Astrocyte (in vitro differentiated cells and primary cell): ENCODE measurements at regions not wholly inside any gene's neighbourhood (a gene's known extent, or its start where the extent isn't known, plus 50 kb on each side); places are given as distances from the start of the nearest gene placed in this dataset.

ENCODE experiments used
- DNase-seq: peaks from one replicate; pipeline ENCODE4 v3.0.0-alpha.2; 2010; ENCODE audit warnings: low read depth
- FAIRE-seq: peaks from 2 replicates; lab custom pipeline; 2011; peaks lifted over from hg19 to GRCh38; lab: Jason Lieb, UNC
- H2AFZ ChIP-seq: 2 replicates; pipeline ENCODE4 v1.6.0; 2012; ENCODE audit warnings: low read depth, low read length, inconsistent platforms
- H3K27ac ChIP-seq: 2 replicates; pipeline ENCODE4 v1.5.1; 2011; ENCODE audit warnings: low read depth, low read length, inconsistent platforms
- H3K27me3 ChIP-seq: 2 replicates; pipeline ENCODE4 v1.6.0; 2011; ENCODE audit warnings: low read length, inconsistent platforms; ENCODE audit not compliant: insufficient read depth
- H3K36me3 ChIP-seq: 2 replicates; pipeline ENCODE4 v1.5.1; 2011; ENCODE audit warnings: low read length, inconsistent platforms; ENCODE audit not compliant: insufficient read depth
- H3K4me1 ChIP-seq: 2 replicates; pipeline ENCODE4 v1.5.1; 2011; ENCODE audit warnings: low read length, inconsistent platforms; ENCODE audit not compliant: insufficient read depth
- H3K4me2 ChIP-seq: 2 replicates; pipeline ENCODE4 v1.6.0; 2012; ENCODE audit warnings: low read length, inconsistent platforms
- H3K4me3 ChIP-seq: 2 replicates; pipeline ENCODE4 v1.5.1; 2011; ENCODE audit warnings: low read depth, mild to moderate bottlenecking, low read length, inconsistent platforms; ENCODE audit not compliant: insufficient read depth
- H3K79me2 ChIP-seq: 2 replicates; pipeline ENCODE4 v1.6.0; 2012; ENCODE audit warnings: mild to moderate bottlenecking, low read length, inconsistent platforms; ENCODE audit not compliant: insufficient read depth
- H3K9ac ChIP-seq: 2 replicates; pipeline ENCODE4 v1.6.0; 2012; ENCODE audit warnings: mild to moderate bottlenecking, low read length, inconsistent platforms
- H3K9me3 ChIP-seq: 2 replicates; pipeline ENCODE4 v1.5.1; 2012; ENCODE audit warnings: low read depth, mild to moderate bottlenecking, low read length, inconsistent platforms; ENCODE audit not compliant: insufficient read depth
- H4K20me1 ChIP-seq: 2 replicates; pipeline ENCODE4 v1.6.0; 2012; ENCODE audit warnings: low read length, inconsistent platforms; ENCODE audit not compliant: insufficient read depth
- H3K27ac Mint-ChIP-seq: one replicate; pipeline ENCODE4 v1.8.0; 2021; ENCODE audit warnings: mild to moderate bottlenecking, mixed read lengths; ENCODE audit not compliant: unreplicated experiment
- H3K27me3 Mint-ChIP-seq: one replicate; pipeline ENCODE4 v1.8.0; 2021; ENCODE audit warnings: low read depth, mixed read lengths; ENCODE audit not compliant: unreplicated experiment
- H3K36me3 Mint-ChIP-seq: one replicate; pipeline ENCODE4 v1.8.0; 2021; ENCODE audit warnings: low read depth, mixed read lengths; ENCODE audit not compliant: unreplicated experiment
- H3K4me1 Mint-ChIP-seq: one replicate; pipeline ENCODE4 v1.8.0; 2021; ENCODE audit warnings: low read depth, mixed read lengths; ENCODE audit not compliant: unreplicated experiment
- H3K4me3 Mint-ChIP-seq: one replicate; pipeline ENCODE4 v1.8.0; 2021; ENCODE audit warnings: mild to moderate bottlenecking, moderate library complexity, mixed read lengths; ENCODE audit not compliant: unreplicated experiment
- H3K9me3 Mint-ChIP-seq: one replicate; pipeline ENCODE4 v1.8.0; 2021; ENCODE audit warnings: mild to moderate bottlenecking, mixed read lengths; ENCODE audit not compliant: unreplicated experiment
- CTCF ChIP-seq: IDR thresholded peaks from 2 replicates; pipeline ENCODE4 v1.5.1; 2011; ENCODE audit warnings: low read depth, mild to moderate bottlenecking, inconsistent platforms, low read length, moderate library complexity; ENCODE audit not compliant: insufficient read depth
- EZH2 ChIP-seq: IDR thresholded peaks from 2 replicates; pipeline ENCODE4 v1.6.1; 2012; ENCODE audit warnings: mild to moderate bottlenecking, low read length, inconsistent platforms; ENCODE audit not compliant: insufficient read depth

GRCh38 chr10:71084818-71085126 is 127.6 kb upstream of the UNC5B start:
- Histone ChIP-seq H3K36me3 (no peaks in the 10 kb centered on the region), H4K20me1 (peaks cover 4% of the 10 kb centered on the region), H3K4me2 (no peak overlapping the region), H3K79me2 (no peaks in the 10 kb centered on the region), H3K9me3 (no peaks in the 10 kb centered on the region), H3K4me3 (no peak overlapping the region), H3K9ac (no peak overlapping the region), H3K4me1 (peaks cover 9% of the 10 kb centered on the region), H3K27me3 (peaks cover 3% of the 10 kb centered on the region), H2AFZ (no peak overlapping the region), H3K27ac (no peak overlapping the region)
- no peak overlapping the region for H3K27ac Mint-ChIP-seq
- no peak for TF ChIP-seq CTCF
- TF ChIP-seq EZH2 = no peak
- peaks cover 2% of the 10 kb centered on the region for H3K9me3 Mint-ChIP-seq
- H3K4me1 Mint-ChIP-seq = no peaks in the 10 kb centered on the region
- DNase-seq (no peak), FAIRE-seq (no peak)
- peaks cover 22% of the 10 kb centered on the region for H3K27me3 Mint-ChIP-seq
- no peak overlapping the region for H3K4me3 Mint-ChIP-seq
- no peaks in the 10 kb centered on the region for H3K36me3 Mint-ChIP-seq

GRCh38 chr10:71085689-71086438 is 126.5 kb upstream of the UNC5B start:
- Mint-ChIP-seq H3K36me3 (no peaks in the 10 kb centered on the region), H3K27me3 (peaks cover 30% of the 10 kb centered on the region), H3K9me3 (peaks cover 2% of the 10 kb centered on the region), H3K27ac (no peak overlapping the region), H3K4me1 (no peaks in the 10 kb centered on the region), H3K4me3 (no peak overlapping the region)
- Histone ChIP-seq H3K27ac (no peak overlapping the region), H2AFZ (no peak overlapping the region), H3K4me3 (no peak overlapping the region), H3K27me3 (peaks cover 3% of the 10 kb centered on the region), H4K20me1 (peaks cover 4% of the 10 kb centered on the region), H3K9ac (no peak overlapping the region), H3K4me2 (no peak overlapping the region), H3K9me3 (no peaks in the 10 kb centered on the region), H3K36me3 (no peaks in the 10 kb centered on the region), H3K4me1 (peaks cover 9% of the 10 kb centered on the region), H3K79me2 (no peaks in the 10 kb centered on the region)
- TF ChIP-seq CTCF (no peak), EZH2 (no peak)
- no peak for DNase-seq
- no peak for FAIRE-seq

GRCh38 chr10:71086439-71087080 is 125.8 kb upstream of the UNC5B start:
- no peak overlapping the region for H2AFZ ChIP-seq
- H3K4me1 Mint-ChIP-seq = no peaks in the 10 kb centered on the region
- no peaks in the 10 kb centered on the region for H3K9me3 ChIP-seq
- peaks cover 28% of the 10 kb centered on the region for H3K27me3 Mint-ChIP-seq
- H3K4me3 Mint-ChIP-seq = no peak overlapping the region
- H3K4me2 ChIP-seq = no peak overlapping the region
- FAIRE-seq = no peak
- no peaks in the 10 kb centered on the region for H3K36me3 Mint-ChIP-seq
- no peak overlapping the region for H3K27ac Mint-ChIP-seq
- no peaks in the 10 kb centered on the region for H3K36me3 ChIP-seq
- no peak overlapping the region for H3K27ac ChIP-seq
- no peak overlapping the region for H3K4me3 ChIP-seq
- no peaks in the 10 kb centered on the region for H3K79me2 ChIP-seq
- H4K20me1 ChIP-seq = peaks cover 4% of the 10 kb centered on the region
- H3K4me1 ChIP-seq = peaks cover 9% of the 10 kb centered on the region
- H3K27me3 ChIP-seq = no peaks in the 10 kb centered on the region
- no peak for TF ChIP-seq CTCF
- no peak for TF ChIP-seq EZH2
- no peak overlapping the region for H3K9ac ChIP-seq
- no peak for DNase-seq
- no peaks in the 10 kb centered on the region for H3K9me3 Mint-ChIP-seq
